HS-27A (cell line): ENCODE measurements at regions not wholly inside any gene's neighbourhood (a gene's known extent, or its start where the extent isn't known, plus 50 kb on each side); places are given as distances from the start of the nearest gene placed in this dataset.

Source experiments
- DNase-seq: peaks from one replicate; pipeline ENCODE4 v3.0.0-alpha.2; 2012; ENCODE audit warnings: low read depth, missing footprints

DNA sequence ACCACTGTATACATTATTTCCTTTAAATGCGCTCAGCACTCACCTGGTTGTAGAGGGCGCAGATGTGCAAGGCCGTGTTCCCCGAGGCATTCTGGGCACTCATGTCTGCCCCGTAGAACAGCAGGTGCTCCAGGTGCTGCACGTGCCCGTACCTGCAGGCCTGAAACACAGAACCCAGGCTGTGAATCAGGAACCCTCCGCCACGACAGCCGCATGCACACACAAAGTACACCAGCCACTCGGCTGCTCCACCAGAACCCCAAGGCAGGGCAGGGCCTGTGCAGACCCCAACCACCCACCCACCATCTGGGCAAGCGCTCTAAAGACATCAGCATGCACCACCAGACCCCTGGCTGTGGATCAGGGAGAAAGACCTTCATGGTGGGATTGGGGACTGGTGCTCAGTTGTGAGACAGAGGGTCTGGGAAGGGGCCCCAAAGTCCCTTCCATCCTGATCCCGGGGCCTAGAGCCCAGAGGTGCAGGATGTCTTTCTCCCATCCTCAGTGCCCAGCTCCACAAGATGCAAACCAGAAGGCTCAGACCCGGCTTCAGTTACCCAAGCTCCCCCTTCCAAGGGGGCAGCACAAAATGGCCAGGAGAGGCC lies 177.2 kb downstream of the SHANK2 start:
- DNase-seq: no peak

DNA sequence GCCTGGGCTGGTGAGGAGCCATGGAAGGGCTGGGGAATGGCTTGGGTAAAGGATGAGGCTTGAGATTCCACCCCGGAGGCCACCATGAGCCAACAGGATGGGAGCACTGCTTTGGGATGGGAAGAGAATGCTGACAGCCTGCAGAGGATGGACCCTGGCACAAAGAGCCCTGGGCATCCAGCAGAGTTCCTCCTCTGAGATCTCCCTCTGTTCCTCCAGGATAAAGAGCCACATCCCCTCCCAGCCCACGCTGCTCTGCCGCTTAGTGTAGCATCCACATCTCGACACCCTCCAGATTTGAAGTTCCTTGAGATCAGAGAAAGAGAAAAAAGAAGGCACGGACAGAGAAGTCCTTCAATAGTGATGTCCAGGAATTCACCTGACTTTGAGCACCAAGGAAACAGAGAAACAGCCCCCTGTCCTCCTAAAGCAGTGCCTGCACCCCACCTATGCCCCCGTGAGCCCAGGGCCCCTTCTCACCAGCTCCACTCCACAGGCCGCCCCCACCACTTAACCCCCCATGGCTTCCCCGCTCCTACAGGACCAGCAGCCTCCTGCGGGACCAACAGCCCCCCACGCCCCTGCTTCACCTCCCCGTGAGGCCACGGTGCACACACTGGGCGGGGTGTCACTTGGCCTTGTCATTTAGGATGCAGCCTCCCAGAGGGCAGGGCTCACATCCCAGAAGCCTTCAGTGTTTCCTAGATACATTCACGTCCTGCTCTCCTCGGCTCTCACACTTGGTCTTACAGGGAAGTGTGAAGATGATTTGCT lies 180.5 kb downstream of the SHANK2 start:
- DNase-seq: no peak

DNA sequence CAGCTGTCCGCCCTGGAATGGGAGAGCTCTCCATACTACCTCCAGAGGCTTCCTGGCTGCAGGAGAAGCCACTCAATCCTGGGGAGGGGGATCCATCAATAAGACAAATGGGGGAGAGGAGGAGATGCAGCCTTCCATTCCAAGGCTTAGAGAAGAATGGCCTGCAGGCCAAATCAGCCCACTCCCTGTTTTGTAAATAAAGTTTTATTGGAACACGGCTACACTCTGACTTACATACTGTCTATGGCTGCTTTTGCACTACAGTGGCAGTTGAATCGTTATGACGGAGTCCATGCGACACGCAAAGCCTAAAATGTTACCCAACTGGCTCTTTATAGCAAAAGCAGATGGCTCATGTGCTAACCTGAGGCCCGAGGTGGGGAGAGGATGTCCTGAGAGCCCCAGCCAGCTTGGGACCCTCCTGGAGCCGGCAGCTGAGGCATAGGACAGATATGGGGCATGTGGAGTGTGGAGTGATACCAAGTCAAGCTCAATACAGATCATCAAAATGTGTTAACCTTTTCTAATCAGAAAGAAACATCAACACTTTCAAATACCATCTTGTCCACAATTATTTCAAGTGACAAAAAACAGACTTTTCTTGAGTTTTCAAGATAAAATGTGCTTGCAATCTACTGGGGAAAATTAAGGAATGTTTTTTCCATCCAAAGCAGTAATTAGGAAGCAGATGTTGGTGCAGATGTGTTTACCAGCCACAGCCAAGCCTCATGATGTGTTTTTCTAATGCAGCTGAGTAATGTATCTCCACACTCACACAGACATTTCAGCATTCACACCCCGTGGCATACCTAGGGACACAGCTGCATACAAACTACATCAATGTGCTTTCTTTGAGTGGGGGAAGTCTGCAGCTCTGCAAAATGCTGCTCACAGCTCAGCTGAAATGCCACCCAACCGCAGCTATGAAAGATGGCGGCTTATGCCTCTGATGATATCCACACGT lies 181.6 kb downstream of the SHANK2 start:
- no peak for DNase-seq

DNA sequence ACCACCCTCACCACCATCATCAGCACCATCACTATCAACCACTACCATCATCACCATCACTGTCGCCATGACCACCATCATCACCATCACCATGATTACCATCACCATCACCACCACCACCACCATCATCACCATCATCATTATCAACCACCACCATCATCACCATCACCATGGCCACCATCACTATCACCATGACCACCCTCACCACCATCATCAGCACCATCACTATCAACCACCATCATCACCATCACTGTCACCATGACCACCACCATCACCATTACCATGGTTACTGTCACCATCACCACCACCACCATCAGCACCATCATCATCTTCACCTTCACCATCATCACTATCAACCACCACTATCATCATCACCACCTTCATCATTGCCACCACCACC lies 183.4 kb downstream of the SHANK2 start:
- DNase-seq: no peak

DNA sequence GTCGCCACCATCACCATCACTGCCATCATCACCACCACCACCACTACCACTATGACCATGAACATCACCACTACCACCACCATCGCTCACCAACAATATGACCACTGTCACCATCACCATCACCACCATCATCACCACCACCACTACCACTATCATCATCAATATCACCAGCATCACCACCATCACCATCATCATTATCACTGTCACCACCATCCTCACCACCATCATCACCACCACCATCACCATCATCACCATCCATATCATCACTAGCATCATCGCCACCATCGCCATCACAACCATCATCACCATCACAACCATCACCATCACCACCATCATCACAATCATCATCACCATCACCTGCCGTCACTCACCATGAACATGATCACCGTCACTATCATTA lies 184.6 kb downstream of the SHANK2 start:
- DNase-seq: no peak

DNA sequence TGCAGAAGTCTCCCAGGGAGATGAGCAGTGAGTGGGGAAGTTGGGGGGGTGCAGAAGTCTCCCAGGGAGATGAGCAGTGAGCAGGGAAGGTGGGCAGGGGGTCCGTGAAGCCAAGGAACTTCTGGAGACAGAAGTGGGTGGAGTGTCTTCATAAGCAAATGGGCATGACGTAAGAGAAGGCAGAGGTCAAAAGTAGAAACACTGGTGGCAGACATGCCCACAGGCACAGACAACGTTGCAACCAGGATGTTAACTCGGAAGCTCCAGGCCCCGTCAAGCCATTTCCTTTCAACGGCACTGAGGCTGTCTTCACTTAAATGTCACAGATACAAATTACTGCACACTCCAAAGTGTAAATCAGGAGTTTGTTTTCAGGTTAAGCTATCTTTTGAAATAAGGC lies 186.1 kb downstream of the SHANK2 start:
- DNase-seq: no peak

DNA sequence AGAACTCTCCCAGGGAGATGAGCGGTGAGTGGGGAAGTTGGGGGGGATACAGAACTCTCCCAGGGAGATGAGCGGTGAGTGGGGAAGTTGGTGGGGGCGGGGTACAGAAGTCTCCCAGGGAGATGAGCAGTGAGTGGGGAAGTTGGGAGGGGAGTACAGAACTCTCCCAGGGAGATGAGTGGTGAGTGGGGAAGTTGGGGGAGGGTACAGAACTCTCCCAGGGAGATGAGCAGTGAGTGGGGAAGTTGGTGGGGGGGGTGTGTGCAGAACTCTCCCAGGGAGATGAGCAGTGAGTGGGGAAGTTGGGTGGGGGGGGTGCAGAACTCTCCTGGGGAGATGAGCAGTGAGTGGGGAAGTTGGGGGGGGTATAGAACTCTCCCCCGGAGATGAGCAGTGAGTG lies 186.5 kb downstream of the SHANK2 start:
- no peak for DNase-seq

DNA sequence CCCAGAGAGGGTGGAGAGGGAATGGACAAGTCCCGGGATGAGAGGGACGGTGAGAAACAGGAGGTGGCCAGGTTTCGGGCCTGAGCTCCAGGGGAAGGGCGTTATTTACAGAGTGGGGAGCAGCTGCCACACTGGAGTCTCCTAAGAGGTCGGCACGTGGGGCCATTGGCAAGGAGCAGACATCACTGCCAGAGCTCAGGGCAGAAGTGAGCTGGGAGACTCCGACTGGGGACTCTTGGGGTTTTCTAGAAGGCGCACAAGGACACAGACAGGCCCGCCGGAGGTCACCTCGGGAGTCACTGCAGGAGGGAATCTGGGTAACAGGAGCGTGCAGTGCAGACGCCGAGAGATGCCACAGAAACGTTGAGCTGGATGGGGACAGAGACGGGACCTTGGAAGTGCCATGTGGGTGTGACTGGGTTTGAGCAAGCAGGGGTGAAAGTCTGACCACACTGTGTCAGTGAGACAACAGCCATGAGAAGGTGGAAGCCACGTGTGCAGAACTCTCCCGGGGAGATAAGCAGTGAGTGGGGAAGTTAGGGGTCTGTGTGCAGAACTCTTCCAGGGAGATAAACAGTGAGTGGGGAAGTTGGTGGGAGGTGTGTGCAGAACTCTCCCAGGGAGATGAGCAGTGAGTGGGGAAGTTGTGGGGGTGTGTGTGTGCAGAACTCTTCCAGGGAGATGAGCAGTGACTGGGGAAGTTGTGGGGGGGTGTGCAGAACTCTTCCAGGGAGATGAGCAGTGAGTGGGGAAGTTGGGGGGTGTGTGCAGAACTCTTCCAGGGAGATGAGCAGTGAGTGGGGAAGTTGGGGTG lies 187.5 kb downstream of the SHANK2 start:
- DNase-seq: no peak

DNA sequence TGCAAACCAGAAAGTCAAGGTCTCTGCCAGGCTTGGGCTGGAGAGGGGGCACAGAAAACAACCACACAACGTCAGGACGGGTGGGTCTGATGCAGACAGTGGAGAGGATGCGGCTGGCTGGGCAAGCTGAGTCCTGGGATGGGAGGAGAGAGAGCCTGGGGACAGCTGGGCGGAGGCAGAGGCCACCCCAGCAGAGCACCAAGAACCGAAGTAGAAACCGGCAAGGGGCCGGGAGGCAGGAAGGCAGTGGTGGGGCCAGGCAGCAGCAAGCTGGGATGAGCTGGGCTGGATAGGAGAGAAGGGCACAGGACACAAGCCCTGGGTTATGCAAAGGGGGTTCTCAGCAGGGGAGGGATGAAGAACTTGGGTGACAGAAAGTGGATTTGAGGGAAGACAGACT lies 188.2 kb downstream of the SHANK2 start:
- DNase-seq: no peak

DNA sequence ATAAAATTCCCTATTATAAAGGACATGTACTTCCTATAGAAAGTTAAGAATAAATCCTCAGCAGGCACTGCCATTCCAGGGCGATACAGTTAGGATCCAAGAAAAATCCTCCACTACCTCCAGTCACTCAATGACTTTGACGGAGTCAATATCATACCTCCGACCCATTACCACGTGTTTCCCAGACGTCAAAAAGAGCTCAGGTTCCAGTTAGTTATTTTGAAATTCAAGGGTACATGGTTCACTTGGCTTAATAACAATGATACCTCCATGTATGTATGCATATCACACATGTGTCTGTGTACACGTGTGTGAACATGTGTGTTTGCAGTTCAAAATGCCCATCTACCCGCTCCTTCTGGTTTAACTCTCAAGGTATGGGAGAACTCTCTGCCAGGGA lies 189.2 kb downstream of the SHANK2 start:
- DNase-seq: no peak

DNA sequence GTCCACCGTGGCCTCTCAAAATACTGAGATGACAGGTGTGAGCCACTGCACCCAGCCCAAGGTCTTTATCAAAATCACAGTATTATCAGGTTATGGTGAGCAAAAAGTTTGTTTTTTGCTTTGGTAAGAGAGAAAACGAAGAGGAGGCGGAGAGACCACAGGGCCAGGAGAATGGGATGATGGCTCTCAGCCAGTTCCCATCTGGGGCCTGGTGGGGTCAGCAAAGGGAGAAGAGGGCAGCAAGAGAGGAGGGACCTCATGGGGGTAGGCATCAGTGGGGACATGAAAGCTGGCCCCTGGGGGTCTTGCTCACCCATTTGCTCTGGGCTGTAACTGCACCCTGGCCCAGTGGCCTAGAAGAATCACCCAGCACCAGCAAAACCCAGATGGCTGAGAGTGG lies 190.2 kb downstream of the SHANK2 start:
- no peak for DNase-seq

DNA sequence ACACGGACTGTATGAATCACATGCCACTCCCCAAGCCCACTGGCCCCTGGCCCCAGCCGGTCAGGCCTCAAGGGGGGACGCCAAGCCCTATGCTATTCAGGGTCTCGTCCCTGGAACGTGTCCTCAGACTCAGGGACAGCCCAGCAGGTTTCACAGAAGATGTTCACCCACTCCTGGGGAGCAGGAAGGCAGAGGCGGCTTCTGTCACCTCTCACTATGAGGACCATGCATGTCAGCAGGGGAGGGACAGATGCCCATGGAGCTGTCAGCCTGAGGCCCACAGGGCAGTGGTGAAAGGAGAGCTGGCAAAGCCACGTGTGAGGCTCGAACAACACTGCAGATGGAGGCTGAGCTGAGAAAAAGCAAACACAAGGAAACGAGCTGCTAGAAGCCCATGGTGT lies 192.0 kb downstream of the SHANK2 start:
- DNase-seq: no peak

DNA sequence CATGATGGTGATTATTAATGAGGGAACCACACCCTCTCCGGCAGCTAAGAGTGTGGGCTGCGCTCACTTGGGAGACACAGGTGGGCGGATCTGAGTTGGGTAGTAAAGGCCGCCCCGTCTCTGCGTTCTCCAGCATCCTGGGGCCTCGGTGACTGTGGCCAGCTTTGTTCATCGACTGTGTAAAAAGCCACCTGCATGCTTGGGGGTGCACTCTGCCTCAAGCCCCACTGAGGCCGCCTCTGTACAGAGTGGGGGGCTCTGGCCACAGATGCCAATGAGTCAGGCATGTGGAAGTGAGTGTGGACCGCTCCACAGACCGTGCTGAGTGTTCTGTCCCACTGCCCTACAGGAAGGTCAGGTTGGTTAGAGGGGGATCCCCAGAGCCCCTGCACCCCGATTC lies 192.7 kb downstream of the SHANK2 start:
- no peak for DNase-seq

DNA sequence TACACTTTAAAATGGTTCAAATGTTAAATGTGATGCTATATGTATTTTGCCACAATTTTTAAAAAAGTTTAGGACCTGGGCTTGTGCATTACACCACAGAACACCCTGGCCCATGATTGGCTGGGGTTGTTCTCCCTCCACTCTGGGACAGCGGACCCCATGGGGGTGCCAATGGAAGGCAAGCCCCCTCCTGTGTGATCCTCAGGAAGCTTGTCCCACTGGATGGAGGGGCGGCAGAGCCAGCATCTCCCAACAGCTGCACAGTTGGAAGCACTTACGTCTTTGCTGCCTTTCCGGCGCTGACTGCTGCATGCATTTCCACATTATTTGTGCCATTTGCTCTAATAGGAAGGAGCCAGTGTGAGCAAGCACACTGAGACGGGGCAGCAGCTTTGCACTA lies 196.5 kb downstream of the SHANK2 start:
- no peak for DNase-seq
